ENCODE measurements at regions not wholly inside any gene's neighbourhood (a gene's known extent, or its start where the extent isn't known, plus 50 kb on each side); places are given as distances from the start of the nearest gene placed in this dataset.
A peak's percentile ranks its signal among the peaks of the same experiment; 100 is the strongest.
"Not testable (repeated sequence)": the region's sequence is repeated elsewhere in the genome, so short reads cannot be mapped to it uniquely, and the experiment has no call there.

DNA sequence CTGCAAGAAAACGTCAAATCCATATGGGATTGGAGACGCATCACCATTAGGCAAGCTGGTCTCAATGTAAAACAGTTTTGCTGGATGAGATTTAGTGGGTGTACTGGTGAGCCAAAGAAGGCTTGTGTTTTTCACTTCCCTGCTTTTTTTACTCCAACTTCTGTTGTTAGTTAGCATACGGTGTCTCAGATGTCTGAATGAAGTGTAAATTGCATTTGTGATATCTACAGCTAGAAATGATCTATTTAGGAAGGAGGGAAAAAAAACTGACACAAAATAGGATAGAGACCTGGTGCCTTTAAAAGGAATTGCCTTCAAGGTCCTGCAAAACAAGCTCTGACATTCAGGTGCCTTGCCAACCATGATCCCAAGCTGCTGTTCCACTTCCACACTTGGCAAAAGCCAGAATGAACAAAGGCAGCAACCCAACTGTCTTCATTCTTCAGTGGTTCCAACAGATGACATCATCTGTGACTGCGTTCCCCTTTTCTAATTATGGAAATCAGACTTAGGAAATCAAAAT is 104.2 kb upstream of the RAI14 start:
- Histone ChIP-seq H3K4me3 (ENCODE audit: low read length) (no peak overlapping the region), H3K36me3 (ENCODE audit: insufficient read depth, low read length) (no peaks in the 10 kb centered on the region), H3K9me3 (ENCODE audit: low read length) (peaks cover 6% of the 10 kb centered on the region), H3K4me1 (ENCODE audit: insufficient read depth, low read length) (peaks cover 23% of the 10 kb centered on the region), H2AFZ (ENCODE audit: low read depth, low read length) (peak overlapping the region; percentile 70), H3K27me3 (ENCODE audit: insufficient read depth, low read length) (no peaks in the 10 kb centered on the region)

DNA sequence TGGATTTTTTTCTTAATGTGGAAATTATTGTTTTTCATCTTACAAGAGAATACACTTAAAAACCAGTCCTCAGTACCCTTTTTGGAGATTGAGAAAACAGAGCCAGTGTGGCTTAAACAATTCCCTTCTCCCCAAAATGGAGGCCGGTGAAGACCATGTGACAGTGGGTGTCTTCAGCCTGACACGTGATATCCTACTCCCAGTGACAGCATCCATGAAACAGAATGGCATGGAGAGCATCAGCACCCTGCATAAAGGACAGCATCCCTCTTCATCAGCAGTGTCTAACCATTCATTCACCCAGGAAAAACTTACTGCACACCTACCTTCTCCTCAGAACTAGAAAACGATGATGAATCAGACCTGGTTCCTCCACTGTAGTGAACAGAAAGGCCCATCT is 103.4 kb upstream of the RAI14 start:
- Histone ChIP-seq H3K9me3 (ENCODE audit: low read length) (no peaks in the 10 kb centered on the region), H3K27me3 (ENCODE audit: insufficient read depth, low read length) (no peaks in the 10 kb centered on the region), H3K4me3 (ENCODE audit: low read length) (no peak overlapping the region), H2AFZ (ENCODE audit: low read depth, low read length) (no peak overlapping the region), H3K36me3 (ENCODE audit: insufficient read depth, low read length) (no peaks in the 10 kb centered on the region), H3K4me1 (ENCODE audit: insufficient read depth, low read length) (peaks cover 19% of the 10 kb centered on the region)

GRCh38 chr5:34553581-34553980 is 102.5 kb upstream of the RAI14 start:
- no peaks in the 10 kb centered on the region for H3K36me3 ChIP-seq (ENCODE audit: insufficient read depth, low read length)
- peaks cover 3% of the 10 kb centered on the region for H3K27me3 ChIP-seq (ENCODE audit: insufficient read depth, low read length)

DNA sequence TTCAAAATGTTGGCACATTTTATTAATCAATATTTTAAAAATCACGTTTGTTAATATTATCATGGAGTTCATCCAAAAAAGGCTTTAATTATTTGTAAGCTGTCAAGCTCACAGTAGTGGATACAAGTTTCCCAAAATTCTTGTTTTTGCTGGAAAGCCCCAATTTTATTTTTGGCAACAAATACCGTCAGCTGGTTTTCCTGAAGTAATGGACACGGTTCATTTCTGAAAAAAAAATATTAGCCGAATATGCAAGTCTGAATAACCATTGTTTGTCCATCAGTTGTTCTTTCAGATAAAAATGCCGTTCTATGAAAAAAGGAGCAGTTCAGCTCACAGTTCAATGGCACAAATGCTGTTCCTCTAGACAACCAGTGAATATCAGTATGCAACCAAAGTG is 101.5 kb upstream of the RAI14 start:
- Histone ChIP-seq H3K4me3 (ENCODE audit: low read length) (no peak overlapping the region), H3K4me1 (ENCODE audit: insufficient read depth, low read length) (peaks cover 6% of the 10 kb centered on the region), H2AFZ (ENCODE audit: low read depth, low read length) (no peak overlapping the region), H3K27me3 (ENCODE audit: insufficient read depth, low read length) (peaks cover 3% of the 10 kb centered on the region), H3K9me3 (ENCODE audit: low read length) (no peaks in the 10 kb centered on the region), H3K36me3 (ENCODE audit: insufficient read depth, low read length) (no peaks in the 10 kb centered on the region)

More at GRCh38 chr5:34553581-34553980, 102.5 kb upstream of the RAI14 start:
- H3K4me1 ChIP-seq (ENCODE audit: insufficient read depth, low read length) = peaks cover 11% of the 10 kb centered on the region
- no peak overlapping the region for H3K4me3 ChIP-seq (ENCODE audit: low read length)
- H2AFZ ChIP-seq (ENCODE audit: low read depth, low read length) = no peak overlapping the region
- no peaks in the 10 kb centered on the region for H3K9me3 ChIP-seq (ENCODE audit: low read length)

- no peaks in the 10 kb centered on the region for H3K9me3 ChIP-seq (ENCODE audit: low read length)
- H3K27me3 ChIP-seq (ENCODE audit: insufficient read depth, low read length) = peaks cover 3% of the 10 kb centered on the region
Observed at GRCh38 chr5:34555699-34556508, 100.2 kb upstream of the RAI14 start.

DNA sequence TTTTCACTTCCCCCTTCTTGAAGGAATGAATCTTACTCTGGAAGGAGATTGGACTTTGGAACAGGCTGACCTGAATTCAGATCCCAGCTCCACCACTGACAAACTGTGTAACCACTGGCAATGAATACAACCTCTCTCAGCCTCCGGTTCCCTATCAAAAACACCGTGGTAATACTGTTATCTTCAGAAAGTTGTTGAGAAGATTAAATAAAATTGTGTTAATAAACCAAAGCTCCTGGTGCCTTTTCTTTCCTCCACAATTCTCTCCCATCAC is 99.7 kb upstream of the RAI14 start:
- no peak overlapping the region for H2AFZ ChIP-seq (ENCODE audit: low read depth, low read length)
- H3K36me3 ChIP-seq (ENCODE audit: insufficient read depth, low read length) = no peaks in the 10 kb centered on the region
- H3K27me3 ChIP-seq (ENCODE audit: insufficient read depth, low read length) = peaks cover 3% of the 10 kb centered on the region
- peaks cover 6% of the 10 kb centered on the region for H3K4me1 ChIP-seq (ENCODE audit: insufficient read depth, low read length)
- no peak overlapping the region for H3K4me3 ChIP-seq (ENCODE audit: low read length)
- no peaks in the 10 kb centered on the region for H3K9me3 ChIP-seq (ENCODE audit: low read length)

More at GRCh38 chr5:34555699-34556508, 100.2 kb upstream of the RAI14 start:
- Histone ChIP-seq H3K36me3 (ENCODE audit: insufficient read depth, low read length) (no peaks in the 10 kb centered on the region), H3K4me1 (ENCODE audit: insufficient read depth, low read length) (peaks cover 6% of the 10 kb centered on the region), H3K4me3 (ENCODE audit: low read length) (no peak overlapping the region), H2AFZ (ENCODE audit: low read depth, low read length) (no peak overlapping the region)

DNA sequence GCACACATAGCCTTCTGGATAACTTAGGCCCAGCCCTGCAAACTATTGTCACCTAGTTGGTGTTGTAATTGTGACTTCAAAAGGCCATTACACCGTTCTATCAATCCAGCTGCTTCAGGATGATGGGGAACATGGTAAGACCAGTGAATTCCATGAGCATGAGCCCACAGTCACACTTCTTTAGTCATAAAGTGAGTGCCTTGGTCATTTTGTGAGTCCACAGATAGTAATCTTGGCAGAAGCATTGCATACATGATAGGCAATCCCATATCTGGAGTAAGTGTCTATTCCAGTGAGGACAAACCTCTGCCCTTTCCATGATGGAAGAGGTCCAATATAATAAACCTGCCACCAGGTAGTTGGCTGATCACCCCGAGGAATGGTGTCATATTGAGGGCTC is 94.5 kb upstream of the RAI14 start:
- H3K4me3 ChIP-seq (ENCODE audit: low read length); H3K4me1 ChIP-seq (ENCODE audit: insufficient read depth, low read length); H3K36me3 ChIP-seq (ENCODE audit: insufficient read depth, low read length); H3K27me3 ChIP-seq (ENCODE audit: insufficient read depth, low read length); H2AFZ ChIP-seq (ENCODE audit: low read depth, low read length); H3K9me3 ChIP-seq (ENCODE audit: low read length): not testable (repeated sequence)

GRCh38 chr5:34562791-34563190 is 93.3 kb upstream of the RAI14 start:
- Histone ChIP-seq H2AFZ (ENCODE audit: low read depth, low read length) (no peak overlapping the region), H3K9me3 (ENCODE audit: low read length) (no peaks in the 10 kb centered on the region), H3K27me3 (ENCODE audit: insufficient read depth, low read length) (peaks cover 3% of the 10 kb centered on the region), H3K36me3 (ENCODE audit: insufficient read depth, low read length) (no peaks in the 10 kb centered on the region), H3K4me3 (ENCODE audit: low read length) (no peak overlapping the region), H3K4me1 (ENCODE audit: insufficient read depth, low read length) (no peaks in the 10 kb centered on the region)

DNA sequence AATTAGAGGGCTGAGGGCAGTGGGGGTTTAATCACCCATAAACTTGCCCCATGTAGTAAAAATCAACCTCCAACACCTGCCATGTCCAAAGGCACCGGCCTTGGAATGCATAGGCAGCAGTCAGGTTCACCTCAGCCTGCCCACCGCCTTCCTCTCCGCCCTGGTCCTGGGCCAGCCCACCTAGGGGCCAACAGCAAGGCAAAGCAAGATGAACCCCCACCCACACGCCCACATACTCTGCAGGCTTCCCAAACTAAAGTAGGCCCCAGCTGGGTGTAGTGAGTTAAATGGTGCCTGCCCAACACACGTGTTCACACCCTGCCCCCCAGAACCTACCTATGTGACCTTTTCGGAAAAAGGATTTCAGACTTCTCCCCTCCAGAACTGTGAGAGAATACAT is 92.9 kb upstream of the RAI14 start:
- Histone ChIP-seq H3K4me3 (ENCODE audit: low read length) (no peak overlapping the region), H3K9me3 (ENCODE audit: low read length) (no peaks in the 10 kb centered on the region), H3K4me1 (ENCODE audit: insufficient read depth, low read length) (no peaks in the 10 kb centered on the region), H3K36me3 (ENCODE audit: insufficient read depth, low read length) (no peaks in the 10 kb centered on the region), H2AFZ (ENCODE audit: low read depth, low read length) (no peak overlapping the region), H3K27me3 (ENCODE audit: insufficient read depth, low read length) (peaks cover under 1% of the 10 kb centered on the region)

DNA sequence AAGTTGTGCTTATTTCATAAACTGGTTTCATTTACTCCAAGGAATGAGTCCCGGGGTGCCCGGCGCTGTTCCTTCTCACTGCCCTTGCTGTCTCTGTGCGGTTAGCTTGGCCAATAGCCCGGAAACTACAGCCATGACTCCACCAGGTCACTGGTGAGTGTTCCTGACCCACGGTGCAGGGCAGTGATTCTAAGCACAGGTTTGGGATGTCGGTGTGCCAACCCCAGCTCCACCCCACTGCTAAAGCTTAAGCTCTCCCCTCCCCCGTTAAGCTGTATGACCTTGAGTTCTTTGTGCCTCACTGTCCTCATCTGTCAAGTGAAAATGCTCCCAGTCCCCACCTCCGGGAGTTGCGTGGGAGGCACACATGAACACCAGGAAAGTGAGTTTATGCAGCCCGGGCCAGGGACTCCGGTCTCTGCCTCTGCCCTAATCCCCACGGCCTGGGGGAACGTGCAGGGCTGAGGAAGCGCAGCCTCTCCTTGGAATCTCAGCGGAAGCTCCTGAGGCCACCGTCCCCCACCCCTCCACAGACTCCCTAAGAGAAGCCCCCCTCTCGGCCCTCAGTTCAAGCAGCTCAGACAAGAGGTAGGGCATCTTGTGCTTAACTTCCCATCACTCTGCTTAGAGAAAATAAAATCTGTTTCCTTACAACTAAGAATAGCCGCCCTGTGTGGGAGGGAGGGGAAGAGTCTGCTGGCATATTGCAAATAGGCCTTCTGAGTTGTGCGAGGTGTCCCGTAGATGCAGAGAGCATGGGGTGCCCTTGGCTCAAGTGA is 92.0 kb upstream of the RAI14 start:
- Histone ChIP-seq H3K4me1 (ENCODE audit: insufficient read depth, low read length) (no peaks in the 10 kb centered on the region), H2AFZ (ENCODE audit: low read depth, low read length) (no peak overlapping the region), H3K27me3 (ENCODE audit: insufficient read depth, low read length) (no peaks in the 10 kb centered on the region), H3K4me3 (ENCODE audit: low read length) (no peak overlapping the region), H3K36me3 (ENCODE audit: insufficient read depth, low read length) (no peaks in the 10 kb centered on the region), H3K9me3 (ENCODE audit: low read length) (no peaks in the 10 kb centered on the region)

GRCh38 chr5:34564710-34565235 is 91.4 kb upstream of the RAI14 start:
- H3K27me3 ChIP-seq (ENCODE audit: insufficient read depth, low read length) = no peaks in the 10 kb centered on the region
- H3K4me3 ChIP-seq (ENCODE audit: low read length) = no peak overlapping the region
- no peaks in the 10 kb centered on the region for H3K9me3 ChIP-seq (ENCODE audit: low read length)
- H3K4me1 ChIP-seq (ENCODE audit: insufficient read depth, low read length) = no peaks in the 10 kb centered on the region
- no peaks in the 10 kb centered on the region for H3K36me3 ChIP-seq (ENCODE audit: insufficient read depth, low read length)
- H2AFZ ChIP-seq (ENCODE audit: low read depth, low read length) = no peak overlapping the region

DNA sequence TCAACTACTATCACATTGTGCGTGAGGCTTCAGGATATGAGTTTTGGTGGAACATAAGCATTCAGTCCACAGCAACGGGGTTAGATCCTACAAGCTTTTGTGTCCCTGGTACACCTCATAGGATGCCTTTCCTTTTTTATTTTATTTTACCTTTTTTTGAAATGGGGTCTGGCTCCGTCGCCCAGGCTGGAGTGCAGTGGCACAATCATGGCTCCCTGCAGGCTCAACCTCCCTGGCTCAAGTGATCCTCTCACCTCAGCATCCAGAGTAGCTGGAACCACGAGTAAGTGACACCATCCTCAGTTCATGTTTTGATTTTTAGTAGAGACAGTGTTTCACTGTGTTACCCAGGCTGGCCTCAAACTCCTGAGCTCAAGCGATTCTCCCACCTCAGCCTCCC is 86.0 kb upstream of the RAI14 start:
- Histone ChIP-seq H3K27me3 (ENCODE audit: insufficient read depth, low read length) (no peaks in the 10 kb centered on the region), H2AFZ (ENCODE audit: low read depth, low read length) (no peak overlapping the region), H3K4me3 (ENCODE audit: low read length) (no peak overlapping the region), H3K9me3 (ENCODE audit: low read length) (no peaks in the 10 kb centered on the region), H3K4me1 (ENCODE audit: insufficient read depth, low read length) (no peaks in the 10 kb centered on the region), H3K36me3 (ENCODE audit: insufficient read depth, low read length) (no peaks in the 10 kb centered on the region)

All from neuron (in vitro differentiated cells).